ENCODE measurements at regions not wholly inside any gene's neighbourhood (a gene's known extent, or its start where the extent isn't known, plus 50 kb on each side); places are given as distances from the start of the nearest gene placed in this dataset.

DNA sequence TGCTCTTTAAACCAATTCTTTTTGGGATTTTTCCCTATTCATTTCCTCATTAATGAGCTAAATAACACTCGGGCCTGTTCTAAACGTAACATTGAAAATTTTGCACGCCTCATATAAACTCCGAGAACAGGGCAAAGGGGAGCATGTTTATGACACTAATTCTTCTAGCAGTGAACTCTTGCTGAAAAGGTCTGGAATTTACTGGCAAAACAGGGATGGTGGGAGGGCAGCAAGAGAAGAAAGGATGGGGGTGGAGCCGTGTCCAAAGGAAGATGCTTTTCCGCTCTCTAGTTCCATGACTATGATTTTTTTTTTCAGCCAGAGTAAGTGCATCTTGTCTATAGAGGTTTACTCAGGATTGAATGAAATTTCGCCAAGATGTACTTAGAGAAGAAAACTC, 50.0 kb upstream of the IL1R1 start:
- ChIA-PET CTCF (interaction anchor here (0.6 kb wide), 1 partner anchor 12 kb away, joined by 3 read pairs; no protein-coding TSS in a partner anchor), POLR2A (no interaction called here)
- in situ Hi-C loops (cut with HindIII; ENCODE audit: low pct_unique_long_range_greater_than_20kb, low sequenced_read_pairs) (no loop called here), intact Hi-C loops (cut with micrococcal nuclease; ENCODE audit: unreplicated experiment) (no loop called here)
- no TSS peak for BruUV-seq (replicated peaks)
- Histone ChIP-seq H3K27ac (ENCODE audit: low read length) (no peak overlapping the region), H3K4me3 (ENCODE audit: low read depth in 2 of 2, low read length in 2 of 2) (no peak overlapping the region), H3K9me3 (ENCODE audit: control insufficient read depth, insufficient read depth, low read depth, low read length) (no peaks in the 10 kb centered on the region), H3K4me1 (ENCODE audit: control insufficient read depth, insufficient read depth, low read length) (no peaks in the 10 kb centered on the region), H3K27me3 (ENCODE audit: control insufficient read depth, insufficient read depth, low read length) (no peaks in the 10 kb centered on the region), H3K36me3 (ENCODE audit: control insufficient read depth, insufficient read depth, low read length) (no peaks in the 10 kb centered on the region)
- TF ChIP-seq, protein P1, sequence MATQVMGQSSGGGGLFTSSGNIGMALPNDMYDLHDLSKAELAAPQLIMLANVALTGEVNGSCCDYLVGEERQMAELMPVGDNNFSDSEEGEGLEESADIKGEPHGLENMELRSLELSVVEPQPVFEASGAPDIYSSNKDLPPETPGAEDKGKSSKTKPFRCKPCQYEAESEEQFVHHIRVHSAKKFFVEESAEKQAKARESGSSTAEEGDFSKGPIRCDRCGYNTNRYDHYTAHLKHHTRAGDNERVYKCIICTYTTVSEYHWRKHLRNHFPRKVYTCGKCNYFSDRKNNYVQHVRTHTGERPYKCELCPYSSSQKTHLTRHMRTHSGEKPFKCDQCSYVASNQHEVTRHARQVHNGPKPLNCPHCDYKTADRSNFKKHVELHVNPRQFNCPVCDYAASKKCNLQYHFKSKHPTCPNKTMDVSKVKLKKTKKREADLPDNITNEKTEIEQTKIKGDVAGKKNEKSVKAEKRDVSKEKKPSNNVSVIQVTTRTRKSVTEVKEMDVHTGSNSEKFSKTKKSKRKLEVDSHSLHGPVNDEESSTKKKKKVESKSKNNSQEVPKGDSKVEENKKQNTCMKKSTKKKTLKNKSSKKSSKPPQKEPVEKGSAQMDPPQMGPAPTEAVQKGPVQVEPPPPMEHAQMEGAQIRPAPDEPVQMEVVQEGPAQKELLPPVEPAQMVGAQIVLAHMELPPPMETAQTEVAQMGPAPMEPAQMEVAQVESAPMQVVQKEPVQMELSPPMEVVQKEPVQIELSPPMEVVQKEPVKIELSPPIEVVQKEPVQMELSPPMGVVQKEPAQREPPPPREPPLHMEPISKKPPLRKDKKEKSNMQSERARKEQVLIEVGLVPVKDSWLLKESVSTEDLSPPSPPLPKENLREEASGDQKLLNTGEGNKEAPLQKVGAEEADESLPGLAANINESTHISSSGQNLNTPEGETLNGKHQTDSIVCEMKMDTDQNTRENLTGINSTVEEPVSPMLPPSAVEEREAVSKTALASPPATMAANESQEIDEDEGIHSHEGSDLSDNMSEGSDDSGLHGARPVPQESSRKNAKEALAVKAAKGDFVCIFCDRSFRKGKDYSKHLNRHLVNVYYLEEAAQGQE (IDR thresholded peaks at IDR 0.05; ENCODE audit: insufficient read depth in 1 of 2, low read depth in 2 of 2, low read length in 1 of 2): no peak
- TF ChIP-seq POLR2AphosphoS5 (IDR thresholded peaks at IDR 0.05; ENCODE audit: low read depth, low read length) (no peak), TCF7L2 (IDR thresholded peaks at IDR 0.05; ENCODE audit: low read depth, low read length) (no peak), SIN3A (IDR thresholded peaks at IDR 0.05; ENCODE audit: borderline replicate concordance, insufficient read depth, low read depth, low read length) (no peak)
- TF ChIP-seq, protein P2, sequence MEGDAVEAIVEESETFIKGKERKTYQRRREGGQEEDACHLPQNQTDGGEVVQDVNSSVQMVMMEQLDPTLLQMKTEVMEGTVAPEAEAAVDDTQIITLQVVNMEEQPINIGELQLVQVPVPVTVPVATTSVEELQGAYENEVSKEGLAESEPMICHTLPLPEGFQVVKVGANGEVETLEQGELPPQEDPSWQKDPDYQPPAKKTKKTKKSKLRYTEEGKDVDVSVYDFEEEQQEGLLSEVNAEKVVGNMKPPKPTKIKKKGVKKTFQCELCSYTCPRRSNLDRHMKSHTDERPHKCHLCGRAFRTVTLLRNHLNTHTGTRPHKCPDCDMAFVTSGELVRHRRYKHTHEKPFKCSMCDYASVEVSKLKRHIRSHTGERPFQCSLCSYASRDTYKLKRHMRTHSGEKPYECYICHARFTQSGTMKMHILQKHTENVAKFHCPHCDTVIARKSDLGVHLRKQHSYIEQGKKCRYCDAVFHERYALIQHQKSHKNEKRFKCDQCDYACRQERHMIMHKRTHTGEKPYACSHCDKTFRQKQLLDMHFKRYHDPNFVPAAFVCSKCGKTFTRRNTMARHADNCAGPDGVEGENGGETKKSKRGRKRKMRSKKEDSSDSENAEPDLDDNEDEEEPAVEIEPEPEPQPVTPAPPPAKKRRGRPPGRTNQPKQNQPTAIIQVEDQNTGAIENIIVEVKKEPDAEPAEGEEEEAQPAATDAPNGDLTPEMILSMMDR (IDR thresholded peaks at IDR 0.05): no peak
- DNase-seq (ENCODE audit: low read depth, low spot score) (no peak), ATAC-seq (no peak)
